ENCODE measurements at regions not wholly inside any gene's neighbourhood (a gene's known extent, or its start where the extent isn't known, plus 50 kb on each side); places are given as distances from the start of the nearest gene placed in this dataset.
"Not testable (repeated sequence)": the region's sequence is repeated elsewhere in the genome, so short reads cannot be mapped to it uniquely, and the experiment has no call there.

DNA sequence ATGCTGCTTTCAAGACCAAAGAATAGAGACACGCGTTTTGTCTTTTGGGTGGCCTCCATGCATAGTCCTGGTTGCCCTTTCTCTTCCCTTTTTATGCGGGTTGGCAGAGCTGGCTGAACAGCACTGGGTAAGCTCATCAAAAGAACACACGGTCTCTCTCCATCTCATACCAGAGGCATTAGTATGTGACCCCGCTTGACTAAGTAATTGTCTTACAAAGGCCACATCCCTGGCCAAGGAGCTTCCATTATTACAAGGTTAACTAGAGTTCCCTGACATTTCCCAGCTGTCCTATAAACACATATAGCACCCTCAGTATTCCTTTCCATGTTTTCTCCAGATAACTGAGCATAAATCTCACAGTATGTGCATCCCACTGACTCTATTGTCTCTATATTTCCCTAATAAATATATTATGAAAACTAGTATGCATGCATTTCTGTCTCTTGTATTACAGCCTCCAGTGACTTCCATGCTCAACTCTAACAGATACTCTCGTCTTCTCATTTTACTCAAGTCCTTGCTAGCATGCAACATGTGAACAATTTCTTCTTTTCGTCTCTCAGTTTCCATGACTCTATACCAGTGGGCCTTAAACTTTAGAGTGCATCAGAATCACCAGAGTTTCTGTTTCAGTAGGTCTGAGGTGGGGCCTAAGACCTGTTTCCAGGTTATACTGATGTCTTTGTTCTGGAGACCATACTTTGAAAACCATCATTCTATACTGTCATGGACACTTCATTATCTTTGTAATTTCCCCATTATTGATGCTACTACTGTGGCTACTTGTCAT is 247.7 kb upstream of the ARSJ start:
- H3K36me3 Mint-ChIP-seq, result no peaks in the 10 kb centered on the region
- no peaks in the 10 kb centered on the region for H3K27me3 Mint-ChIP-seq
- H3K4me1 Mint-ChIP-seq, result no peaks in the 10 kb centered on the region
- no peak overlapping the region for H3K4me3 Mint-ChIP-seq
- peak; percentile 24 for ATAC-seq
- no peak overlapping the region for H3K27ac Mint-ChIP-seq
- no peaks in the 10 kb centered on the region for H3K9me3 Mint-ChIP-seq

DNA sequence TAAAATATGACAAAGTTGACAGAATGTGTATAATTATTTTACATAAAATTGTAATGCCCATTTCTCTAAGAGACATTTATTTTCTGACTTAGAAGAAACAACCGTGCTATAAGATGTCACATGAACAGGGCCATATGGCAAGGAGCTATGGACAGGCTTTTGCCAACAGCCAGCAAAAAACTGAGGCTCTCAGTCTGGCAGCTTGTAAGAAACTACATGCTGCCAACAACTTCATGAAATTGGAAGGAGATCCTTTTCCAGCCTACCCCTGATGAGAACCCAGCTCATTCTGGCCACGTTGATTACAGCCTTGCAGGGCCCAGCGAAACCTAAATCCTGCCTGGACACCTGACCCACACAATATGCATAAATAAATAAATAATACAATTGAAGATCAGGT is 250.3 kb upstream of the ARSJ start:
- H3K27me3 Mint-ChIP-seq, result no peaks in the 10 kb centered on the region
- no peak for ATAC-seq
- no peak overlapping the region for H3K4me3 Mint-ChIP-seq
- H3K4me1 Mint-ChIP-seq, result no peaks in the 10 kb centered on the region
- H3K27ac Mint-ChIP-seq, result no peak overlapping the region
- H3K36me3 Mint-ChIP-seq, result no peaks in the 10 kb centered on the region
- no peaks in the 10 kb centered on the region for H3K9me3 Mint-ChIP-seq

DNA sequence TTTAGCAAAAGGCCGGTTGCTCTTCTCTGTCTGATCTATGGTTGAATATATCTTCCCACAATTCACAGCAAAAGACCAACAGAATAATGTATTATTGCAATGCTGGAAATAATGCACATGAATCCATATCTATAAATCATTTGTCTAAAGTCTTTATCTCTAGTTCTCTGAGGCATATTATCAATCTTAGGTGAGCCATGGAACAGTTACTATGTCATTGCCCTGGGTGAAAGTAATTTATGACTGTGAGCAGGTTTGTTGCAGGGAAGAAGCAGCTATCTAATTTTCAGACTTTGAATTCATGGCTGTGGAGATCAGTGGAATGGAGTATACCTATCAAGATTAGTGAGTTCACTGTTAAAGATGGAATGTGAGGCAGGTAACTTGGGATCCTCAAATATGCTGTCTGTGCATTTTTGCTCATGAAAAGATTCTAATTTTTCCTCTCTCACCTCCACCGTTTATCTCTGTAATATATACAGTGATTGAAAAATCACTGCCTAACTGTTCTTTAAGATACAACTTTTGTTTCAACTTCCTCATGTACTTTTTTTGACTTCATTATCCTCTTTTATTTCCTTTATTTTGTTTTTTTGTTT is 256.8 kb upstream of the ARSJ start:
- Mint-ChIP-seq H3K9me3 (no peaks in the 10 kb centered on the region), H3K4me1 (no peaks in the 10 kb centered on the region), H3K4me3 (no peak overlapping the region), H3K27ac (no peak overlapping the region), H3K36me3 (no peaks in the 10 kb centered on the region), H3K27me3 (no peaks in the 10 kb centered on the region)
- ATAC-seq, result no peak

DNA sequence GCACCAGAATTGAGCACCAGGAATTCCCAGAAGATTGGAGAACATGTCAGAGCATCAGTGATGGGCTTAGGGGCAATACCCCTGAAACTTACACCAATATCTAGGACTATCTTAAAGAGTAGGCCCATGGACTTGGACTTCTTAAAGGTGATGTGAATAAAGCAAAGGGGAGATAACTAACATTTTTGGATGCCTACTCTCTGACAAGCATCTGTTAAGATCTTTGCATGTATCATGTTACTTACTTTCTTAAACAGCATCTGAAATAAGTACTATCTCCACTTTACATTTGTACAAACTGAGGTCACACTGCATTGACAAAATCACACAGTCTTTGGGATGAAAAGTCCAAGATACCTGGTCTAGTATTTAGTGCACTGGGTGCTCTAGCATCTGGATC is 258.6 kb upstream of the ARSJ start:
- no peak overlapping the region for H3K4me3 Mint-ChIP-seq
- H3K36me3 Mint-ChIP-seq, result no peaks in the 10 kb centered on the region
- ATAC-seq, result peak; percentile 47
- no peaks in the 10 kb centered on the region for H3K9me3 Mint-ChIP-seq
- H3K27me3 Mint-ChIP-seq, result no peaks in the 10 kb centered on the region
- H3K4me1 Mint-ChIP-seq, result no peaks in the 10 kb centered on the region
- H3K27ac Mint-ChIP-seq, result no peak overlapping the region

DNA sequence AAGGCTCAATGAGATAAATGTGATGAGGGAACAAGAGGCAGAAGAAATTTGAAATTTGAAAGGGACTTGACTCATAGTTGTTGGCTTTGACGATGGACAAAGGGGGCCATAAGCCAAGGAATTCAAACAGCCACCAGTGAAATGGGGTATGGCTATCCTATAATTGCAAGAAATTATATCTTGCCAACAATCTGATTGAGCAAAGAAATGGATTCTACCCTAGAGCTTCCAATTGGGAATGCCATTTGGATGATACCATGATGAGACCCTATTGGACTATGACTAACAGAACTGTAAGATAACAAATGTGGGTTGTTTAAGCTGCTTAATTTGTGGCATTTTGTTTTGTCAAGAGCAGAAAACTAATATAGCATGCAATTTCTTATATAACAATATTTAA is 270.1 kb upstream of the ARSJ start:
- Mint-ChIP-seq H3K27me3 (no peaks in the 10 kb centered on the region), H3K27ac (no peak overlapping the region), H3K36me3 (no peaks in the 10 kb centered on the region), H3K9me3 (no peaks in the 10 kb centered on the region), H3K4me1 (no peaks in the 10 kb centered on the region), H3K4me3 (no peak overlapping the region)
- ATAC-seq, result no peak

DNA sequence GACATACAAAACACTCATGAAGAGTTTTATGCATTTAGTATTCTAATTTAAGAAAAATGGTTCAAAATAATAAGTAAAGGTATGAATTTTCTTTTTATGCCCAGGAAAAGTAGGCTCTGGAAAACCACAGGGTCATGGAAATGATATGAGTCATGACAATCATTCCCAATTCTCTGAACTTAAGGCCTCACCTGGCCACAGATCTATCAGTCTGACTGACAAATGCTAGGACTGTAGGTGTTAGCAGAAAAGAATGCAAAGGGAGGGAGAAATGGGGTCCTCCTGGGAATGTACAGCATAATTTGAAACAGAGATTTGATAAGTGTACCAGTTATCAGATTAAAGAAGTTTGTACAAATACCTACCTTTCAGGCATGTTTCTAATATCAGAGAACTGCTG is 270.5 kb upstream of the ARSJ start:
- H3K9me3 Mint-ChIP-seq, result no peaks in the 10 kb centered on the region
- no peaks in the 10 kb centered on the region for H3K27me3 Mint-ChIP-seq
- H3K4me3 Mint-ChIP-seq, result no peak overlapping the region
- ATAC-seq, result no peak
- H3K27ac Mint-ChIP-seq, result no peak overlapping the region
- H3K36me3 Mint-ChIP-seq, result no peaks in the 10 kb centered on the region
- no peaks in the 10 kb centered on the region for H3K4me1 Mint-ChIP-seq

DNA sequence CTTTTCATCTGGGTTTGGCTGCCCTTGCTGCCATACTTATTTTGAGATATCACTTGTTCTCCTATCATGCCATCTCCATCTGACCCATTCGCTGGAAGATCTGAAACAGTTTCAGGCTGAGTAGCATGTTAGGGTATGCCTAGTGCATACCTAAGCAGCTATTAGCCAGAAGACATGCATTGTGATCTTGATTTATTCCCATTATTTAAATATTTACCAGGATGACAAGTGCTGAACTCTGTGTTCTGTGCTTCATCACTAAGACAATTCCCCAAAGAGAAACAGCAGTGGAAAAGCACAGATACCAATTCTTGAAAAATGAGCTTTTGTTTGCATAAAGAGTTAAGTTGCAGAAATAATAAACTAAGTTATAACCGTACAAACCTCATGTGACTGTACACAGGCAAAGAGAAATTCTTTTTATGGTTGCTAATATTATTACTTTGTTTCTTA is 271.0 kb upstream of the ARSJ start:
- Mint-ChIP-seq H3K27me3 (no peaks in the 10 kb centered on the region), H3K36me3 (no peaks in the 10 kb centered on the region), H3K4me1 (no peaks in the 10 kb centered on the region), H3K4me3 (no peak overlapping the region), H3K27ac (no peak overlapping the region), H3K9me3 (no peaks in the 10 kb centered on the region)
- ATAC-seq, result no peak

DNA sequence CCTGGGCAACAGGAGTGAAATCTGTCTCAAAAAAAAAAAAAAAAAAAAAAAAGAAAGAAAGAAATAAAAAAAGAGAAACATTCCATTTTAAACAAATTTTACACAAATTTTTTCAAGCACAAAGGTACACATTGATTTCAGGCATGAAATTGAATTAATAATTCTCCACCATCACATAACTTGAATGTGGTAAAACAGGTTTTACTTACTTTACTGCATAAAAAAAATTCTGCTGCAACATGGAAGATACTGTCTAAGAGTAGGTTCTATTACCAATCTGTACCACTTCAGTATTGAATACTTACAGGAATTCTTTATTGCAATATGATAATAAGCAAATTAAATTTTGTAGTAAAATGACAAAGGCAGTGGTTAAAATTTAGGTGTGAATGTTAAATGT is 271.6 kb upstream of the ARSJ start:
- ATAC-seq, result no peak
- no peaks in the 10 kb centered on the region for H3K36me3 Mint-ChIP-seq
- no peak overlapping the region for H3K27ac Mint-ChIP-seq
- no peaks in the 10 kb centered on the region for H3K9me3 Mint-ChIP-seq
- no peaks in the 10 kb centered on the region for H3K27me3 Mint-ChIP-seq
- no peak overlapping the region for H3K4me3 Mint-ChIP-seq
- H3K4me1 Mint-ChIP-seq, result no peaks in the 10 kb centered on the region

DNA sequence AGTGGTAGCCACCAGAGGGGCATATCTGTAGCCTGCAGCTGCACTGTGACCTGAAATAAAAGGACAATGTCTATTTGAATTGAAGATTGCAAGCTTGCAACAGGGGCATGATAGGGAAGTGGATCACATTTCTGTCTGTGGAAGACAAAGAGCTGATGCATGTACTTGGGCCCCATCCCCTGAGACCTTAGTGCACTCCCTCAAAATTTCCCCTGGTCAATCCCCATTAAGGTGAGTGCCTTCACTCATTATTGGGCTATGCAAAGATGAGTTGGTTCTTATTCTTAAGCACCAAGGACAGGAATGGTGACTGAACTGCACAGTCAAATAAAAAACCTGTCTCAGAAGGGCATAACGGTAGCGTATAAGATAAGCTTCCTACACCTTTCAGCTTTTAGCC is 273.1 kb upstream of the ARSJ start:
- no peak overlapping the region for H3K4me3 Mint-ChIP-seq
- H3K36me3 Mint-ChIP-seq, result no peaks in the 10 kb centered on the region
- no peaks in the 10 kb centered on the region for H3K4me1 Mint-ChIP-seq
- H3K27ac Mint-ChIP-seq, result no peak overlapping the region
- H3K27me3 Mint-ChIP-seq, result no peaks in the 10 kb centered on the region
- ATAC-seq, result peak; percentile 54
- H3K9me3 Mint-ChIP-seq, result no peaks in the 10 kb centered on the region

DNA sequence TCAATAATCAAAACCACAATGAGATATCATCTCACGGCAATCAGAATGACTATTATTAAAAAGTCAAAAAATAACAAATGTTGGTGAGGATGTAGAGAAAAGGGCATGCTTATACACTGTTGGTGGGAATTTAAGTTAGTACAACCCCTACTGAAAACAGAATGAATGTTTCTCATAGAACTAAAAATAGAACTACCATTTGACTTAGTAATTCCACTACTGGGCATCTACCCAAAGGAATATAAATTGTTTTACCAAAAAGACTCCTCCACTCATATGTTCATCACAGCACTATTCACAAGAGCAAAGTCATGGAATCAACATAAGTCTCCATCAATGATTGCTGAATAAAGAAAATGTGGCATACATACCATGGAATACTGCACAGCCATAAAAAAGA is 278.1 kb upstream of the ARSJ start:
- no peak overlapping the region for H3K4me3 Mint-ChIP-seq
- ATAC-seq, result no peak

DNA sequence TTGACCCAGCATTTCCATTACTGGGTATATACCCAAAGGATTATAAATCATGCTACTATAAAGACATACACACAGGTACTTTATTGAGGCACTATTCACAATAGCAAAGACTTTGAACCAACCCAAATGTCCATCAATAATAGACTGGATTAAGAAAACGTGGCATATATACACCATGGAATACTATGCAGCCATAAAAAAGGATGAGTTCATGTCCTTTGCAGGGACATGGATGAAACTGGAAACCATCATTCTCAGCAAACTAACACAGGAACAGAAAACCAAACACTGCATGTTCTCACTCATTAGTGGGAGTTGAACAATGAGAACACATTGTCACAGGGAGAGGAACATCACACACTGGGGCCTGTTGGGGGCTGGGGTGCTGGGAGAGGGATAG is 283.0 kb upstream of the ARSJ start:
- H3K27ac Mint-ChIP-seq, result not testable (repeated sequence)

More for the DNA sequence above, 278.1 kb upstream of the ARSJ start:
- no peaks in the 10 kb centered on the region for H3K27me3 Mint-ChIP-seq
- no peaks in the 10 kb centered on the region for H3K9me3 Mint-ChIP-seq
- no peaks in the 10 kb centered on the region for H3K4me1 Mint-ChIP-seq
- no peak overlapping the region for H3K27ac Mint-ChIP-seq
- H3K36me3 Mint-ChIP-seq, result no peaks in the 10 kb centered on the region

DNA sequence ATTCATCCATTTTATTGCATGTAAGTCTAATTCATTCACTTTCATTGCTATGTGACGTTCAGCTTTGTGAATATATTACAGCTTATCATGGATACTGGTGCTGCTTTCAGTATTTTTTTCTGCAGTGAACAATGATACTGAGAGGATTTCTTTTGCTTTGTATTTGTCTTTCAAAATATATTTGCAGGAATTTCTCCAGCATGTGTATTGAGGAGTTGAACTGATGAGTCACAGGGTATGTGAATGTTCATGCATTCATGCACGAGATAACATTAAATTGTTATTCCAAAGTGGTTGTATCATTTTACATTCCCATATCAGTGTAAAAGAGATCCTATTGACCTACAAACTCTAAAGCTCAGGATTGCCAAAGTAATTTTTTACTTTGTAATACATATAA is 283.8 kb upstream of the ARSJ start:
- Mint-ChIP-seq H3K9me3 (no peaks in the 10 kb centered on the region), H3K27ac (no peak overlapping the region), H3K4me3 (no peak overlapping the region), H3K27me3 (peaks cover 8% of the 10 kb centered on the region), H3K36me3 (no peaks in the 10 kb centered on the region), H3K4me1 (no peaks in the 10 kb centered on the region)
- no peak for ATAC-seq

More for the DNA sequence above, 283.0 kb upstream of the ARSJ start:
- not testable (repeated sequence) for H3K36me3 Mint-ChIP-seq, H3K4me3 Mint-ChIP-seq, H3K9me3 Mint-ChIP-seq, H3K27me3 Mint-ChIP-seq, ATAC-seq, H3K4me1 Mint-ChIP-seq

DNA sequence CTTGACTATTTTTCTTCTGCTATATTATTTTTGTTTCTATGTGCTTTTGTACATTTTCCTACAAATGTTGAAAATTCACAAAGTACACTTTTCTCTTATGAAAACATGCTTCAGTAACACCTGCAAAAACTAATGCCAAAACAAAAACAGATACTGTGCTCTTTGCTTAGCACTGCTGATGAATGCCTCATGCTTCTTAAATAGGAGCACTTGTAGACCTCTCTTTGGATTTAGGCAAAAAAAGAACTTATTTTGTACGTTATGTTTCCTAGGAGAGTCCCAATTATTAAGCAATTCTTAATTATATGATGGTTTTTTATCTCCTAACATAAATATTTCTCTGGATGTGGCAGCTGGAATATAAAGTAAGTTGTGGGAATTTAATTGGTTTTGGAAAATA is 285.0 kb upstream of the ARSJ start:
- Mint-ChIP-seq H3K36me3 (no peaks in the 10 kb centered on the region), H3K4me3 (no peak overlapping the region), H3K4me1 (no peaks in the 10 kb centered on the region), H3K9me3 (no peaks in the 10 kb centered on the region), H3K27me3 (peaks cover 8% of the 10 kb centered on the region), H3K27ac (no peak overlapping the region)
- no peak for ATAC-seq

DNA sequence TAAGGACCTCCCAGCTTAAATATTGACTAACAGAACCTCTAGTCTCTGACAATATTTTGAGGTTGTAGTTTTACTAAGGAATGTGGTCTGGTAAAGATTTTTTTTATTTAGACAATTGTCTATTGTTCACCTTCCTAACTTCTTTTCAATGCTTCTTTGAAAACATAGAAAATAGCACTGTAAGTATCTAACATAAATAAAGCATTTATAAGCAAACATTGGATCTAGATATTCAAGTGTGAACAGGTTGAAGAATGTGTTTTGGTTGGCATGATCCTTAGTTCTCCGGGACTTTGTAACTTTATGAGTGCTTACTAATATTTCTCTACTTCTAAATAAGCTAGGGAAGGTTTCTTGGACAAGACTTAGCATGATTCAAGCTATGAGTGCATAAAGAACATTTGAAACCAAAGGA is 285.4 kb upstream of the ARSJ start:
- H3K4me3 Mint-ChIP-seq, result no peak overlapping the region
- no peak for ATAC-seq
- H3K27me3 Mint-ChIP-seq, result peaks cover 8% of the 10 kb centered on the region
- no peak overlapping the region for H3K27ac Mint-ChIP-seq
- H3K9me3 Mint-ChIP-seq, result no peaks in the 10 kb centered on the region
- no peaks in the 10 kb centered on the region for H3K4me1 Mint-ChIP-seq
- no peaks in the 10 kb centered on the region for H3K36me3 Mint-ChIP-seq

DNA sequence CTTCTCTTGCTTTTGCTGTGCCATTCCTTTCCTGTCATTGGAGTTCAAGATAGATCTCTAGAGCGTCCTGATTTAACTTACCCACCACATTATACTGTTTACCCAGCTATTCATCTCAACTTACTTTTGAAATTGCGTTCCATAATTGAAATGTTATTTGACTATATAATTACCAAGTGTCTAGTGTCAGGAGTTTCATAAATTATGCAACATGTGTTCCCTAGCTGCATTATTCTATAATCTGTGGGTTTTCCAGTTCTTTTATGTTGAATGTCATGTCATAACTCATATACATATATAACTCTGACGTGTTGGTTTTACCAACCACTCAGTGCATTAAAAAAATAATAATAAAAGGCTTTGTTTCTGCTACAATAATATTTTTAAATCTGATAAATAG is 285.9 kb upstream of the ARSJ start:
- no peaks in the 10 kb centered on the region for H3K36me3 Mint-ChIP-seq
- H3K9me3 Mint-ChIP-seq, result no peaks in the 10 kb centered on the region
- ATAC-seq, result no peak
- H3K27ac Mint-ChIP-seq, result no peak overlapping the region
- no peaks in the 10 kb centered on the region for H3K4me1 Mint-ChIP-seq
- peaks cover 8% of the 10 kb centered on the region for H3K27me3 Mint-ChIP-seq
- H3K4me3 Mint-ChIP-seq, result no peak overlapping the region

DNA sequence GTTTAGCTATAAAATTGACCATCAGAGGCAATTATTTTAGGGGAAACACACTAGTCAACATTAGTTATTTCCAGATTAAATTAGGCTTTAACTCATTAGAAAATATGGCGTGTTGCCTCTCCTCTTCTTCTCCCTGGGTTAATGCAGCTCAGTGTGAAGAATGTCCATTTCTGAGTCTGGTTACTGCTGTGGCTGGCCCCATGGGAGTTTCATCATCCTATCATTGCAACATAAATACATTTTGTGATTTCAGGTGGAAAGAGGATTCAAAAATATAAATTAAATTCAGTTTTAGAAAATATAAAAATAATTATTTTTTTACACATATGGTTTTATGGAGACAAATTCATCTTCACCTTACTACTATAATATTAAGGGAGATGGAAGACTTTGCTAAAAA is 288.5 kb upstream of the ARSJ start:
- Mint-ChIP-seq H3K27ac (no peak overlapping the region), H3K9me3 (no peaks in the 10 kb centered on the region), H3K4me1 (peaks cover 7% of the 10 kb centered on the region), H3K4me3 (no peak overlapping the region), H3K27me3 (peaks cover 8% of the 10 kb centered on the region), H3K36me3 (no peaks in the 10 kb centered on the region)
- no peak for ATAC-seq

Data from stimulated activated memory B cell treated with anti-CD40 and anti-IgM and Interleukin-4, amounts not matched to agents 10 μg/mL and 1 μg/mL and 100 μg/mL, for 72 hours (primary cell).